ENCODE measurements at regions not wholly inside any gene's neighbourhood (a gene's known extent, or its start where the extent isn't known, plus 50 kb on each side); places are given as distances from the start of the nearest gene placed in this dataset.

DNA sequence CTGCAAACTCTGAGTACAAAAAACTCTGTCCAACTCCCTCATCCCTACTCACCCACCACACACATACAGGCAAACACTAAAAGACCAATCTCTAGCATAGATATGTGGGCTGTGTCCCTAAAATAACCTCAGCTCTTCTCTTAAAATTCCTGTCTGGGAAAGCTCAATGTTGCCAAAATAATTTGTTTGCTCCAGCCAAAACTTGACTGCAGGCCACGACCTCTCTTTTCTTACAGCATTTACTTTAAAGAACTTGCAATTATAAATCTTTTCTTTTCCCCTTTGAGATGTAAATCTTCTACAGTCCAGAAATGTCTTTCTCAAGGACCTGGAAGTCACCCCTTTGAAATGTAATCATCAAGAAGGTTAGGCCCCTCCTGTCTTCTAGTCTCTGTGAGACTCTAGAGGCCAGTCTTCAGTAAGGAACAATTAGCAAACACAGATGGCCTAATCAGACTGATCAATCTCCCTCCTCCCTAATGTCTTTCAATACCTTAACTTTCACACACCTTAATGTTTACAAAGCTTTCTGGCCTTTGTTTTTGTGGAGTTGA is 483.6 kb upstream of the RGS18 start:
- no peak for DNase-seq (ENCODE audit: low read depth)
- H3K4me3 ChIP-seq (ENCODE audit: low read depth, low read length): no peak overlapping the region
- TF ChIP-seq, protein P1, sequence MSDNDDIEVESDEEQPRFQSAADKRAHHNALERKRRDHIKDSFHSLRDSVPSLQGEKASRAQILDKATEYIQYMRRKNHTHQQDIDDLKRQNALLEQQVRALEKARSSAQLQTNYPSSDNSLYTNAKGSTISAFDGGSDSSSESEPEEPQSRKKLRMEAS (IDR thresholded peaks at IDR 0.05; ENCODE audit: low read depth, low read length): no peak
- TF ChIP-seq MYC (IDR thresholded peaks at IDR 0.05; ENCODE audit: low read depth, low read length) (no peak), POLR2A (IDR thresholded peaks at IDR 0.05; ENCODE audit: extremely low read depth, insufficient read length) (no peak)
- TF ChIP-seq, protein P2, sequence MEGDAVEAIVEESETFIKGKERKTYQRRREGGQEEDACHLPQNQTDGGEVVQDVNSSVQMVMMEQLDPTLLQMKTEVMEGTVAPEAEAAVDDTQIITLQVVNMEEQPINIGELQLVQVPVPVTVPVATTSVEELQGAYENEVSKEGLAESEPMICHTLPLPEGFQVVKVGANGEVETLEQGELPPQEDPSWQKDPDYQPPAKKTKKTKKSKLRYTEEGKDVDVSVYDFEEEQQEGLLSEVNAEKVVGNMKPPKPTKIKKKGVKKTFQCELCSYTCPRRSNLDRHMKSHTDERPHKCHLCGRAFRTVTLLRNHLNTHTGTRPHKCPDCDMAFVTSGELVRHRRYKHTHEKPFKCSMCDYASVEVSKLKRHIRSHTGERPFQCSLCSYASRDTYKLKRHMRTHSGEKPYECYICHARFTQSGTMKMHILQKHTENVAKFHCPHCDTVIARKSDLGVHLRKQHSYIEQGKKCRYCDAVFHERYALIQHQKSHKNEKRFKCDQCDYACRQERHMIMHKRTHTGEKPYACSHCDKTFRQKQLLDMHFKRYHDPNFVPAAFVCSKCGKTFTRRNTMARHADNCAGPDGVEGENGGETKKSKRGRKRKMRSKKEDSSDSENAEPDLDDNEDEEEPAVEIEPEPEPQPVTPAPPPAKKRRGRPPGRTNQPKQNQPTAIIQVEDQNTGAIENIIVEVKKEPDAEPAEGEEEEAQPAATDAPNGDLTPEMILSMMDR (IDR thresholded peaks at IDR 0.05; ENCODE audit: low read depth, low read length): no peak

DNA sequence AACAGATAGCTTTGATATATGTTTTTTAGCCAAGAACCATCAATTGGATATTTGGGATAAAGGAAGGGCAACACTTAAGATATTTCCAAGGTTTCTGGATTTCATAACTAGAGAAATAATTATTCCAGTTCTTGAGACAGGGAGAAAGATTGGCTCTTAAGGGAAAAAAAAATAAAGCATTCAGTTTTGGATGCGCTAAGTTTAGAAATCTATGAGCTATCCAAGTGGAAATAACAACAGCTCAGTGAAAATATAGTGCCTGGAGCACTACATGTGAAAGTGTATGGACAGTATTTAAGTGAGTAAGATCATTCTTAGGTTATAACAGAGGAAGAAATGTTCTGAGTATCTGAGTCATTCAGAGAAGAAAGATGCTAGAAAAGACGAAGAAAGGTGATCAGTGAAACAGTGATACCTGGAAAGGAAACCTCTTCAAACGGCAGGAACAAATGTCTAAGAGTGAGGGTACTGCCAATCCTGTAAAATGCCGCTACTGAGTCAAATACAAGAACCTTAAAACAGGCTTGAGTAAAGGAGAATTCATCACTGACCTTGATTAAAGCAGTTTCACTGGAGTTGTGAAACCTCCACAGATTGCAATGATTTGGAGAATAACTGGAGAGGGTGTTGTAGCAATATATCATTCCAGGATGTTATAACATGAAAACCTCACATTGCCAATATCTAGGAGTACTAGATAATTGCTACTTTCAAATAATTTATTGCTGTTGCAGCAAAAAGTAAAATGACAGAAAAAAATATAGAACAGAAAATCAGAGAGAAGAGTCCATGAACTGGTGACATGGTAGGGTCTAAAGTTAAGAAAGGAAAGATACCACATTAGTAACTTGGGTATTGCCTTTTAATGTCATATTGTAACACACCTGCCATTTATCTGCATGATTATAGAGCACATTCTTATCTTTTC is 482.1 kb upstream of the RGS18 start:
- TF ChIP-seq, protein P2 (IDR thresholded peaks at IDR 0.05; ENCODE audit: low read depth, low read length): no peak
- TF ChIP-seq POLR2A (IDR thresholded peaks at IDR 0.05; ENCODE audit: extremely low read depth, insufficient read length): no peak
- TF ChIP-seq, protein P1 (IDR thresholded peaks at IDR 0.05; ENCODE audit: low read depth, low read length): no peak
- TF ChIP-seq MYC (IDR thresholded peaks at IDR 0.05; ENCODE audit: low read depth, low read length): no peak
- no peak for DNase-seq (ENCODE audit: low read depth)
- H3K4me3 ChIP-seq (ENCODE audit: low read depth, low read length): no peak overlapping the region

DNA sequence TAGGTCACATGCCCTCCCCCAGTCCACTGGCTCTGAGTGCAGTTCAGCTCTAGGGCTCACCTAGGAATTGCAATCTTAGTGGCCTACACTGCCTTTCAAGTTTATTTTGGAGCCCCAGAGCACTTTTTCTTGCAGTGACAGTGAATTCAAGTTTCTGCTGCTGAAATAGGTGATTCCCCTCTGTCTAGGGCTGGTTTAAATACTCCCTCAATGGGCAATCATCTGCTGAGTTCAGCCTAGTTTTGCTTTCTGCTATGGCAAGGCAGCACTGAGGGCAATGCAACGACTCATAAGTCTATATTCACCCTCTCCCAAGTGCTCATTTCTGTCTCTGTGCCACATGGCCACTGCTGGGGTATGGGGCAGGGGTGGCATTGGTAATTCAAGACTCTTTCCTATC is 472.6 kb upstream of the RGS18 start:
- no peak overlapping the region for H3K4me3 ChIP-seq (ENCODE audit: low read depth, low read length)
- TF ChIP-seq POLR2A (IDR thresholded peaks at IDR 0.05; ENCODE audit: extremely low read depth, insufficient read length): no peak
- TF ChIP-seq, protein P1 (IDR thresholded peaks at IDR 0.05; ENCODE audit: low read depth, low read length): no peak
- TF ChIP-seq, protein P2 (IDR thresholded peaks at IDR 0.05; ENCODE audit: low read depth, low read length): no peak
- TF ChIP-seq MYC (IDR thresholded peaks at IDR 0.05; ENCODE audit: low read depth, low read length): no peak
- no peak for DNase-seq (ENCODE audit: low read depth)

DNA sequence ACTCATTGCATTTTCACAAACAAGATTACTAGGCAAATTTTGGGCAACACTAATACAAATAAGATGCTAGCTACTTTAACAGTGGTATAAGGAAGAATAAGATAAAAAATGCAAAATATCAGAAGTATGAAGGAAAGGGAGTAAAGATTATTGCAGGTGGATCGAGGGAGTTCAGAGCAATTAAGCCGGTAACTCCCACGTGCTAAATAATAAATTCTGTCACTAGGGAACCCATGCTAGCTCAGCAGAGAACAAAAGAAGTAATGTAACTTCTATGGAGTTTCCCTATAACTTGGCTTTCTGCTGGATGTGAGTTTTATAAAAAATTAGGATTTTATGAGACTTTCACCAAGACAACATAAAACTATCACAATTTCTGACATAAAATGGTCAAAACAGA is 470.5 kb upstream of the RGS18 start:
- no peak for TF ChIP-seq MYC (IDR thresholded peaks at IDR 0.05; ENCODE audit: low read depth, low read length)
- TF ChIP-seq, protein P1 (IDR thresholded peaks at IDR 0.05; ENCODE audit: low read depth, low read length): no peak
- TF ChIP-seq POLR2A (IDR thresholded peaks at IDR 0.05; ENCODE audit: extremely low read depth, insufficient read length): no peak
- TF ChIP-seq, protein P2 (IDR thresholded peaks at IDR 0.05; ENCODE audit: low read depth, low read length): no peak
- DNase-seq (ENCODE audit: low read depth): no peak
- H3K4me3 ChIP-seq (ENCODE audit: low read depth, low read length): no peak overlapping the region

DNA sequence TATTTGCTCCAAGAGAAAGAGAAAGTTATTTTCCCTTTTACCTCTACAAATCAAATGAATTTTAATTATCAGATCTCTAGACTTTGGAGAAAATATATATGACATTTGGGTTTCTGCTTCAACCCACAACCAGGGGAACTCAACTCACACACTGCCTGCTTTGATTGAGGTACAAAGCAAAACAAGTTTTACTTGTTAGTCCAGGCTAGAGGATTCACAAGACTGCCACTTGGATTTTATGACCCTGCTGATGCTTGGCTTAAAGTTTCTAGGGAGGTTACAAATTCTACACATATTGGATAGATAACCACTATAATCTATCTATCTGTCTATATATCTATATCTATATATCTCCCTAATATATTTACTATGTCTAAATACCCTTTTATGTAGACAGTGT is 467.3 kb upstream of the RGS18 start:
- TF ChIP-seq, protein P1 (IDR thresholded peaks at IDR 0.05; ENCODE audit: low read depth, low read length): no peak
- no peak overlapping the region for H3K4me3 ChIP-seq (ENCODE audit: low read depth, low read length)
- DNase-seq (ENCODE audit: low read depth): no peak

DNA sequence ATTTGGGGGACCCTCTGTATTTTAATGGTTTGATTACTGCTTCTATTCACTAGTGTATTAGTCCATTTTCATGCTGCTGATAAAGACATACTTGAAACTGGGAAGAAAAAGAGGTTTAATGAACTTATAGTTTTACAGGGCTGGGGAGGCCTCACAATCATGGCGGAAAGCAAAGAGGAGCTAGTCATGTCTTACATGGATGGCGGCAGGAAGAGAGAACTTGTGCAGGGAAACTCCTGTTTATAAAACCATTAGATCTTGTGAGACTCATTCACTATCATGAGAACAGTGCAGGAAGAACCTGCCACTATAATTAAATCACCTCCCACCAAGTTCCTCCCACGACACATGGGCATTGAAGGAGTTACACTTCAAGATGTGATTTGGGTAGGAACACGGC is 464.5 kb upstream of the RGS18 start:
- DNase-seq (ENCODE audit: low read depth): no peak
- no peak overlapping the region for H3K4me3 ChIP-seq (ENCODE audit: low read depth, low read length)
- TF ChIP-seq, protein P2 (IDR thresholded peaks at IDR 0.05; ENCODE audit: low read depth, low read length): no peak
- TF ChIP-seq, protein P1 (IDR thresholded peaks at IDR 0.05; ENCODE audit: low read depth, low read length): no peak
- no peak for TF ChIP-seq POLR2A (IDR thresholded peaks at IDR 0.05; ENCODE audit: extremely low read depth, insufficient read length)
- no peak for TF ChIP-seq MYC (IDR thresholded peaks at IDR 0.05; ENCODE audit: low read depth, low read length)

All from NB4 (cell line).